Renal cortical epithelial cell (primary cell): ENCODE measurements at regions not wholly inside any gene's neighbourhood (a gene's known extent, or its start where the extent isn't known, plus 50 kb on each side); places are given as distances from the start of the nearest gene placed in this dataset.
"Not testable (repeated sequence)": the region's sequence is repeated elsewhere in the genome, so short reads cannot be mapped to it uniquely, and the experiment has no call there.

Experiments used
- DNase-seq: peaks from one replicate; pipeline ENCODE4 v3.0.0-alpha.2; 2011; ENCODE audit warnings: low read depth

GRCh38 chr4:156411531-156411930 lies 457.9 kb upstream of the CTSO start:
- no peak for DNase-seq

DNA sequence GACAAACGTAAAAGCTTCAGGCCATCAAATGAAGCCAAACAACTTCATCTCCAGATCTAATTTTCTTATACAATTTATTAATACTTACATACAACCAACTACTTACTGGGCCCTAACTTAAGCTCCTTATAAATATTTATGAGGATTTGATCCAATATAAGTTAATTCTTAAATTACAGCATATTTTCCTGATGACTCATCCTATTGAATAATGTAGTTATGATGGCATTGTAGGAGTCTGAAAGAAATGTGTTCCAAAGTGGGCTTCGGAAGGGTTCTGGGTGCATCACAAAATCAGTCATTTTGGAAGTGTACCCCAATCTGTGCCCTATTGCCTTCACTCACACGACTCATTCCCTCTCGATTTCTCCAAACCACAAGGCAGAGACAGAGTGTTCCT lies 455.1 kb upstream of the CTSO start:
- DNase-seq = peak; percentile 10

DNA sequence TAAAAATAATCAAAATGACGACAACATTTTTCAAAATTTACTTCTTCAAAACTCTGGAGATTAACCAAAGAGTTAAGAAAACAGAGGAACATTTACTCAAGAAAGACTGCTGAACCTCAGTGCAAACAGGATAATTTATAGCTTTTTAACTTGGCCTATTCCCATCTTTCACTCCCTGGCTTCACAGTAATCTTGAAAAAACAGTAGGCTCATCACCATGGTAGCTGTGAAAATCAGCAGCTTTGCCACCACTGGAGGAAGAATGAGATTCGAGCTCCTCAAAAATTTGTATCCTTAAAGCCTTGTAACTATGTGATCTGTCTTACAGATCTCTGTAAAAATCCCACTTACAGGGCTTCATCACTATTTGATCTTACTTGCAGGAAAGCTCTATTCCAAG lies 447.7 kb upstream of the CTSO start:
- no peak for DNase-seq

DNA sequence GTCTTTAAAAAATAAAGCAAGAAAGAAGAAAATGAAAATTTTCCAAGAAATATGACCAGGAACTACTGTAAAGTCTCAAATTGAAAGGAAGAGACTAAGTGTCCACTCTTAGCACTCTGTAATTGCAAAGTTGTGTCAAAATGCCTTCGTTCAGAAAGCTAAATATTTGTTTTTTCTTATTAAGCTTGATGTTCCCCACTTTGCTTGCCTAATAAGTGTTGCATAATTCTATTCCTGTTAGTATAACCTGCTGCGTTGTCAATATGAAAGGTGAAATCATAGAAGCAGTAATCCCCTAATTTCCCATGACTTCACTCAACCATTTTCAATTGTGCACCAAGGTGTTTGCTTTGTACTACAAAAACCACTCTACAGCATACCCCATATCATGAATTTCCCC lies 442.9 kb upstream of the CTSO start:
- DNase-seq = no peak

DNA sequence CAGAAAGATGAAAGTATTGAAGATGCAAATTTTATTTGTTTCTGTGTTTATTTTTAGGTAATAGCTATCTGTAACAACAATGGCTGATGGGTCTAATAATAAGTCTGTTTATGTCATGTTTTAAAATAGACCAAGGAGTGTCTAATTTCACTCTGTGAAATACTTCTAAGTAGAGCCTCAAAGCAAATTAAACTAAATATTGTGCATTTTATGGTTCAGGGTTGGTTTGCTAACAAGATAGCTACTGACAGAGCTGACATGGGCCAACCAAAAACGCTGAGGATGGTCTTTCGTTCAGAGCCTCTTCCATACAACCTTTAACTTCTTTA lies 437.6 kb upstream of the CTSO start:
- no peak for DNase-seq

DNA sequence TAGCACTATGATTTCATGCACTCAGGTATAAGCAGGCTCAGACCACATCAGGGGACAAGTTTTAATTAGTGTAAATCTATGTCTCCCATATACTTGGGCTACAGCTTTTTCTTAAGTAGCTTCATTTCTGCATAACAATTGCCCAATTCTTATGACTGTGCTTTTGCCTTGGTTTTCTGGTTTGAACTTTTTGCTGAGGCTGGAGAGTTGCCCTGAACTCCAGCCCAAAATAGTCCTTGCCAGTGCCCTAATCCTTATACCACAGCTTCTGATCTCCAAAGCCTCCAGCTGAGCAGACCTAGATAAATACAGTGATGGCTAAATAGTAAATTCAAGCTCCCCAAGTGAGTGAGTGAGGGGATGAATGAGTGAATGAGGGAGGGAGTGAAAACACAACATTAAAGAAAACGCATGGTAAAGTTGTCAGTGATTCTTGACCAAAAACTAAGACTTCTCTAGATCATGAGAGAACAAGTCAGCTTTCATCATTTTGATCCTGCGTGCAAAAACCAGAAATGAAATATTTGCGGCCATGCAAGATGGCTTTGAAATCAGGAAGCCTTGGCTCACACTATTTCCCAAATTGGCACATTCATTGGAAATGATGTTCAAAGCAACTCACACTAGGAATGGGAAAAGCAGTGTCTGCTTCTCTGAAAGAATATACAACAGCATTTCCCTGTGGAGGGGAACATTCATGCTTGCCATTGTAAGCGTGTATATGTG lies 437.1 kb upstream of the CTSO start:
- no peak for DNase-seq

- no peak for DNase-seq
Measured at GRCh38 chr4:156388826-156389225, 435.2 kb upstream of the CTSO start.

- DNase-seq = no peak
Measured at GRCh38 chr4:156378033-156378665, 424.5 kb upstream of the CTSO start.

DNA sequence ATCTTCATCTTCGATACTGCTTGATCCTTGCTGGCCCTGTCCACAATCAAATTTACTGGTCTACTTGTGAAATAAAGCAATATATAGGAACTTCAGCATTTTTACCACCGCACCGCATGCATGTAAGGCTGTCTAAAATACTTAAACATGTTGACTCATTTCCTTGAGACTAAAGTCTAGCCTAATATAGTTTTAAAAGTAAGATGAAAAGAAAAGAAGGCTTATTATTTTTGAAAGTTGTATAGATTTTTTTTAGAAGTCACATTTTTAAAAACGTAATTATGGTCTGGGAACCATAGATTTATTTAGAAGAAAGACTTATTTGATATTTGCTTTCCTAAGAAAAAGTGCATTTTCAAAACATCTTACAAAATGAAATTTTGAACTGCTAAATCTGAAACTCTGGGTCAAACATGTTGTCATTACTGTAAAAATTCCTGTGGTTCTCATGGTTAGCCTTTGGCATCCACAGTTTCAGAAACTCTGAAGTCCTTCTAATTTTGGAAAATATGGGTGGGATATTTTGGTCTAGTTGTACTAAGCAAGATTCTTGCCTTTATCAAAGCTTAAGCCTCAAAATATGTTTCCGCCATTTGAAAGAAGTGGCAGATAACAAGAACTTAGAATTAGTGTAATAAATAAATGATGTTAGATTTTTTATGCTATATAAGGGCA lies 423.5 kb upstream of the CTSO start:
- DNase-seq = peak; percentile 11

GRCh38 chr4:156374894-156375293 lies 421.2 kb upstream of the CTSO start:
- DNase-seq = no peak

- no peak for DNase-seq
Measured at GRCh38 chr4:156374069-156374468, 420.4 kb upstream of the CTSO start.

DNA sequence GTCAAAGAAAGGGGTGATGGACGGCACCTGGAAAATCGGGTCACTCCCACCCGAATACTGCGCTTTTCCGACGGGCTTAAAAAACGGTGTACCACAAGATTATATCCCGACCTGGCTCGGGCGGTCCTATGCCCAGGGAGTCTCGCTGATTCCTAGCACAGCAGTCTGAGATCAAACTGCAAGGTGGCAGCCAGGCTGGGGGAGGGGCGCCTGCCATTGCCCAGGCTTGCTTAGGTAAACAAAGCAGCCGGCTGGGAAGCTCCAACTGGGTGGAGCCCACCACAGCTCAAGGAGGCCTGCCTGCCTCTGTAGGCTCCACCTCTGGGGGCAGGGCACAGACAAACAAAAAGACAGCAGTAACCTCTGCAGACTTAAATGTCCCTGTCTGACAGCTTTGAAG lies 413.8 kb upstream of the CTSO start:
- DNase-seq = not testable (repeated sequence)

- peak; percentile 89 for DNase-seq
Measured at GRCh38 chr4:156362581-156362980, 408.9 kb upstream of the CTSO start.

GRCh38 chr4:156347412-156348075 lies 393.9 kb upstream of the CTSO start:
- DNase-seq = peak; percentile 94

GRCh38 chr4:156346959-156347385 lies 393.3 kb upstream of the CTSO start:
- DNase-seq = peak; percentile 85

- no peak for DNase-seq
Measured at GRCh38 chr4:156344397-156344796, 390.7 kb upstream of the CTSO start.

DNA sequence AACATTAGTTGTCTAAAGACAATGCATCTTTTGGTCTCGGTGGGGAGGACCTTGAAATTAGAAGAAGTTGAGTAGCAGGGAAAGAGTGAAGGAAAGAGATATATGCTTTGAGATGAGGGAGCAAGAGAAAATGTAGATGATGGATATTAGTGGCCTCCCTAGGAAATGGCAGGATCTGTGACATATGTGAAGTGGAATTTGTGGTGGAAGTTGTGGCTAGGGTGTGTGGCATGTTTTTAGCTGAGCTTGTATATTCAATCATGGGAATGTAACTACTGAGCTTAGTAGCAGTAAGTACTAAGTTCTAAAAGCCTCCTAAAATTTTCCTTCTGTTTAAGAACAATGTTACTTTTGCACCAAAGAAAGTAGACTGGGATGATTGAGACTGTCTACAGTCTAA lies 382.8 kb upstream of the CTSO start:
- DNase-seq = peak; percentile 30

DNA sequence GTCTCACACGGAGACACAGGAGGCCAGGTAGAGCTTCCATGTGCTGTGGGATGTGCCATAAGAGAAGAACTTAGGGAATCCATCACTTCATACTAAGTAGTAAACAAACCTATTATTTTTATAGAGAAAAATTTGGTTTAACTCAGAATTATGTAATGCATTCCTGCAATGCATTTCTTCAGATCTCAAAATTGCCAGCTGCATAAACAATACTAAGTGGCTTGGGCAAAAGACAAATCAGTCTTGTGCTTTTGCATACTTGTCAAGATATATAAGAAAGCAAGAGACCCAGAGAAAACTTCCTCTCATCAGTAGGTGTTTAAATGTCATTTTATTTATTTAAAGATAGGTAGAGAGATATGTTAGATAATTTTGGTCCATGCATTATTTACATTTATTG lies 382.1 kb upstream of the CTSO start:
- no peak for DNase-seq

DNA sequence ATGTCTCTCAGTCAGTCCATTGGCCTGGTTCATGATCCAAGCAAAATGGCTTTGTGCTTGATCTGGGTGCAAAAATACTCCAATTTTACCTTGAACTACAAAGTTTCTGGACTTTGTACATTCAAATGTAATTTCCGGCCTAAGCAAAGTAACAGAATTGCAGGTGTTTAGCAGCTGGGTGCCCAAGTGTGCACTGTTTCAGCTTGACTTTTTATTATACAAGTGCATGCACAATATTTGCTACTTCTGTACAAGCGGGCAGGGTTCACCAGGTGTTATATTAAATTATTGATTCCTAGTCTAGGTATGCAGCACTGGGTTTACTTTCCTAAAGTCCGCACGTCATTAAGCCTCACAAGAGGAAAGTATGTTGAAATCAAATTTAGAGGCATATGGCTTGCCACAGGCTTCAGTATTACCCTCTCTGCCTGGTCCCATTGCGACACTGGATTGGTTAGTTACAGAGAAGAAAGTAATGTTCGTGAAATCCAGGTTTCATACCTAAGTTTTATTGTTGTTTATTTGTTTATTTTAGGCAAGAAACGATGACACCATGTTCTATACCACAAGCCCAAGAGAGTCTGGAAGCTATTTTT lies 376.9 kb upstream of the CTSO start:
- DNase-seq = no peak

DNA sequence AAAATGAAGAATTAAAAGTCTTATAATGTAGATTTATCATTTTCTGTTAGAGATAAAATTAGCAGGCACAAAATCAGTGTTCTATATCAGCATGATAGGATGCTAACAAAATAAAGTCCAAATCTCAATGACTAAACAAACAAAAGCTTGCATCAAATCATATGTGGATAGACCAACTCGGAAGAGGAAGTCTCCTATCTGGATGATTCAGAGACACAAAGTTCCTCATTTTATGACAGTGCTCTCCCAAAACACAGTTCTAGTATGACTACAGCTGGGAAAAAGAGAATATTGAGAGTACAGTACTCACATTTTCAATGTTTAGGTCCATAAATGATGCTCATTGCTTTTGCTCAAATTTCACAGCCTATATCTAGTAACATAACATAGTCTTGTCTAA lies 376.1 kb upstream of the CTSO start:
- DNase-seq = no peak

- DNase-seq = no peak
Measured at GRCh38 chr4:156328882-156329281, 375.2 kb upstream of the CTSO start.

DNA sequence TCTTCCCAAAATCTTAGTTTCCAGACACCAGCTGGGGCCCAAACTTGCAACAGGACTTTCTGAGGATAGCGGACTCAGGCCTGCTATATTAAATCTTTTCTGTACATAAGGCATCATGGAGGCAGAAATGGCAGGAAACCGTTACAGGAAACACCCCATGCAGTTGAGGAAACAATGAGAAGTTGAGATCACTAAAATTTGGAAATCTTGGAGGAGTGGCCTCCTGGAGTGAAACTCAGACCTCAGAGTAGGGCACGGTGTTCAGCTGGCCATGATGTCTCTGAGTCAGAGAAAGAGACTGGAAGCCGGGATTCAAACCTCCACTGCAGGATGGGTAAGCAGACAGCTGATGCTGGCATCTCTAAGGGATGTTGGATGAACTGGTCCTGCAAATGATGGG lies 372.6 kb upstream of the CTSO start:
- no peak for DNase-seq
